OCI-LY1 (cell line): ENCODE measurements at regions not wholly inside any gene's neighbourhood (a gene's known extent, or its start where the extent isn't known, plus 50 kb on each side); places are given as distances from the start of the nearest gene placed in this dataset.

Experiments
- CTCF ChIP-seq: fragments of 200-600 bp; sonication (generic), shearing (Covaris generic); IDR thresholded peaks from 2 replicates; pipeline ENCODE4 v1.5.1; 2017; ENCODE audit warnings: mild to moderate bottlenecking, antibody characterized with exemption, low read length, moderate library complexity, mixed read lengths
- EZH2 ChIP-seq: fragments of 200-600 bp; sonication (generic), shearing (Covaris generic); IDR thresholded peaks from 2 replicates; pipeline ENCODE4 v1.8.0; 2017; ENCODE audit warnings: borderline replicate concordance, mixed run types, mild to moderate bottlenecking, antibody characterized with exemption, low read length, moderate library complexity, mixed read lengths

- no peak for TF ChIP-seq CTCF
- TF ChIP-seq EZH2: no peak
These were observed 500.3 kb upstream of the CDH11 start for GRCh38 chr16:65622151-65622550.
